ENCODE measurements at regions not wholly inside any gene's neighbourhood (a gene's known extent, or its start where the extent isn't known, plus 50 kb on each side); places are given as distances from the start of the nearest gene placed in this dataset.

DNA sequence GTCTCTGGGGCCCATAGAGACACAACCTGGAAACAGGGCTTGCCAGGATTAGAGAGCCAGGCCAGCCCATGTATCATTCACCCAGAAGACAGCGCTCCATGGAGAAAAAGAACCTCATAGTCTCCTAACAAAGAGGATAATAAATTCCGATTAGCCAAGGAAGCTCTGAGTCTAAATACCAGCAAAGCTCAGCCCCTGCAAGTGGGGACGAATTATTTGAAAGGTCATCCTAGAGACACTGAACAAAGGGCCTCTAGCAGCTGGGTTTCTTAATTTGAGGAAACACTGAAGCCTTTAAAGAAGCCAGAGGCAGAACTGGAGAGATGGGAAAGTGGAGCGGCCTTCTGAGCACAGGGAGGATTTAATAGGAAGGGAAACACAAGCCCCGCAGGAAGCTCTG, 287.1 kb upstream of the ZNF462 start:
- no peak for TF ChIP-seq POLR2A (IDR thresholded peaks at IDR 0.05; ENCODE audit: low read depth, low read length)
- no peak for TF ChIP-seq MAX (IDR thresholded peaks at IDR 0.05; ENCODE audit: insufficient read depth, insufficient read length)
- TF ChIP-seq JUN (IDR thresholded peaks at IDR 0.05; ENCODE audit: borderline replicate concordance, insufficient read depth, insufficient read length, low read depth), result no peak
- TF ChIP-seq, protein P1, sequence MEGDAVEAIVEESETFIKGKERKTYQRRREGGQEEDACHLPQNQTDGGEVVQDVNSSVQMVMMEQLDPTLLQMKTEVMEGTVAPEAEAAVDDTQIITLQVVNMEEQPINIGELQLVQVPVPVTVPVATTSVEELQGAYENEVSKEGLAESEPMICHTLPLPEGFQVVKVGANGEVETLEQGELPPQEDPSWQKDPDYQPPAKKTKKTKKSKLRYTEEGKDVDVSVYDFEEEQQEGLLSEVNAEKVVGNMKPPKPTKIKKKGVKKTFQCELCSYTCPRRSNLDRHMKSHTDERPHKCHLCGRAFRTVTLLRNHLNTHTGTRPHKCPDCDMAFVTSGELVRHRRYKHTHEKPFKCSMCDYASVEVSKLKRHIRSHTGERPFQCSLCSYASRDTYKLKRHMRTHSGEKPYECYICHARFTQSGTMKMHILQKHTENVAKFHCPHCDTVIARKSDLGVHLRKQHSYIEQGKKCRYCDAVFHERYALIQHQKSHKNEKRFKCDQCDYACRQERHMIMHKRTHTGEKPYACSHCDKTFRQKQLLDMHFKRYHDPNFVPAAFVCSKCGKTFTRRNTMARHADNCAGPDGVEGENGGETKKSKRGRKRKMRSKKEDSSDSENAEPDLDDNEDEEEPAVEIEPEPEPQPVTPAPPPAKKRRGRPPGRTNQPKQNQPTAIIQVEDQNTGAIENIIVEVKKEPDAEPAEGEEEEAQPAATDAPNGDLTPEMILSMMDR (IDR thresholded peaks at IDR 0.05; ENCODE audit: extremely low read depth in 1 of 2, insufficient read depth in 1 of 2, low read depth in 1 of 2, low read length in 2 of 2), result no peak
- no peak for TF ChIP-seq EZH2 (IDR thresholded peaks at IDR 0.05; ENCODE audit: borderline replicate concordance, low read depth, low read length, severe bottlenecking)
- TF ChIP-seq POLR2AphosphoS5 (IDR thresholded peaks at IDR 0.05; ENCODE audit: insufficient read depth, low read depth, low read length), result no peak
- no peak for TF ChIP-seq GATA2 (IDR thresholded peaks at IDR 0.05; ENCODE audit: insufficient read depth, insufficient read length, low read depth, low read length)
